ENCODE measurements at regions not wholly inside any gene's neighbourhood (a gene's known extent, or its start where the extent isn't known, plus 50 kb on each side); places are given as distances from the start of the nearest gene placed in this dataset.

- H2BK120ac ChIP-seq (ENCODE audit: low read depth, low read length) = no peak overlapping the region
- no peak for DNase-seq
- no peak overlapping the region for H3K9ac ChIP-seq (ENCODE audit: low read length)
- no peak overlapping the region for H3K4me3 ChIP-seq (ENCODE audit: insufficient read depth in 1 of 2, low read depth in 1 of 2, low read length in 2 of 2)
- H2BK12ac ChIP-seq (ENCODE audit: low read length in 2 of 2) = no peak overlapping the region
- H3K27ac ChIP-seq (ENCODE audit: low read length, poor library complexity, severe bottlenecking) = no peak overlapping the region
- H2AK5ac ChIP-seq (ENCODE audit: low read length, severe bottlenecking) = no peak overlapping the region
- 80% methylated on average over 7 of the region's 7 CpGs for WGBS
- H3K14ac ChIP-seq (ENCODE audit: low read length in 2 of 2) = no peak overlapping the region
- H3K4ac ChIP-seq (ENCODE audit: low read depth in 1 of 2, low read length in 2 of 2) = no peak overlapping the region
- peaks cover 0 to 13% of the 10 kb centered on the region in 2 experiments for H3K27me3 ChIP-seq (ENCODE audit: control insufficient read depth in 1 of 2, insufficient read depth in 1 of 2, low read length in 2 of 2)
- no peak overlapping the region for H4K91ac ChIP-seq (ENCODE audit: low read length)
- H3K23ac ChIP-seq (ENCODE audit: low read length in 2 of 2) = no peak overlapping the region
- no peak overlapping the region for H2BK5ac ChIP-seq (ENCODE audit: low read depth, low read length, poor library complexity, severe bottlenecking)
- H3K9me3 ChIP-seq (ENCODE audit: control insufficient read depth, low read length) = no peaks in the 10 kb centered on the region
- no peak overlapping the region for H3K4me2 ChIP-seq (ENCODE audit: low read length, poor library complexity, severe bottlenecking)
- no peaks in the 10 kb centered on the region for H3K4me1 ChIP-seq (ENCODE audit: control insufficient read depth, insufficient read depth, low read depth, low read length)
- no peak overlapping the region for H4K8ac ChIP-seq (ENCODE audit: low read length)
- no peak overlapping the region for H2BK15ac ChIP-seq (ENCODE audit: low read depth, poor library complexity, severe bottlenecking)
- no peak overlapping the region for H2AFZ ChIP-seq (ENCODE audit: low read depth, low read length)
- H3K18ac ChIP-seq (ENCODE audit: low read depth in 1 of 2, low read length in 2 of 2) = no peak overlapping the region
- no peaks in the 10 kb centered on the region for H3K36me3 ChIP-seq (ENCODE audit: control insufficient read depth in 1 of 2, insufficient read depth in 2 of 2, low read depth in 1 of 2, low read length in 2 of 2)
- H3K79me1 ChIP-seq (replicated peaks; ENCODE audit: low read length, poor library complexity, severe bottlenecking) = no peaks in the 10 kb centered on the region
Measured at GRCh38 chr1:38512789-38513188, 346.8 kb downstream of the RRAGC start.

GRCh38 chr1:38512024-38512767 is 347.4 kb downstream of the RRAGC start:
- no peak overlapping the region for H3K23ac ChIP-seq (ENCODE audit: low read length in 2 of 2)
- H3K79me1 ChIP-seq (replicated peaks; ENCODE audit: low read length, poor library complexity, severe bottlenecking) = no peaks in the 10 kb centered on the region
- no peak overlapping the region for H3K27ac ChIP-seq (ENCODE audit: low read length, poor library complexity, severe bottlenecking)
- 39% methylated on average over 3 of the region's 5 CpGs for WGBS
- no peaks in the 10 kb centered on the region for H3K4me1 ChIP-seq (ENCODE audit: control insufficient read depth, insufficient read depth, low read depth, low read length)
- H3K9me3 ChIP-seq (ENCODE audit: control insufficient read depth, low read length) = no peaks in the 10 kb centered on the region
- no peaks in the 10 kb centered on the region for H3K36me3 ChIP-seq (ENCODE audit: control insufficient read depth in 1 of 2, insufficient read depth in 2 of 2, low read depth in 1 of 2, low read length in 2 of 2)
- no peak overlapping the region for H4K91ac ChIP-seq (ENCODE audit: low read length)
- no peak overlapping the region for H3K4me3 ChIP-seq (ENCODE audit: insufficient read depth in 1 of 2, low read depth in 1 of 2, low read length in 2 of 2)
- no peak overlapping the region for H4K8ac ChIP-seq (ENCODE audit: low read length)
- H2BK5ac ChIP-seq (ENCODE audit: low read depth, low read length, poor library complexity, severe bottlenecking) = no peak overlapping the region
- peaks cover 0 to 14% of the 10 kb centered on the region in 2 experiments for H3K27me3 ChIP-seq (ENCODE audit: control insufficient read depth in 1 of 2, insufficient read depth in 1 of 2, low read length in 2 of 2)
- no peak overlapping the region for H3K14ac ChIP-seq (ENCODE audit: low read length in 2 of 2)
- no peak overlapping the region for H2AFZ ChIP-seq (ENCODE audit: low read depth, low read length)
- DNase-seq = no peak
- no peak overlapping the region for H3K4ac ChIP-seq (ENCODE audit: low read depth in 1 of 2, low read length in 2 of 2)
- no peak overlapping the region for H2BK15ac ChIP-seq (ENCODE audit: low read depth, poor library complexity, severe bottlenecking)
- H2BK12ac ChIP-seq (ENCODE audit: low read length in 2 of 2) = no peak overlapping the region
- no peak overlapping the region for H3K18ac ChIP-seq (ENCODE audit: low read depth in 1 of 2, low read length in 2 of 2)
- no peak overlapping the region for H2BK120ac ChIP-seq (ENCODE audit: low read depth, low read length)
- no peak overlapping the region for H3K9ac ChIP-seq (ENCODE audit: low read length)
- H3K4me2 ChIP-seq (ENCODE audit: low read length, poor library complexity, severe bottlenecking) = no peak overlapping the region
- H2AK5ac ChIP-seq (ENCODE audit: low read length, severe bottlenecking) = no peak overlapping the region

- H3K4me1 ChIP-seq (ENCODE audit: control insufficient read depth, insufficient read depth, low read depth, low read length) = no peaks in the 10 kb centered on the region
- H3K4me2 ChIP-seq (ENCODE audit: low read length, poor library complexity, severe bottlenecking) = no peak overlapping the region
- no peak overlapping the region for H3K9ac ChIP-seq (ENCODE audit: low read length)
- no peak overlapping the region for H3K4me3 ChIP-seq (ENCODE audit: insufficient read depth in 1 of 2, low read depth in 1 of 2, low read length in 2 of 2)
- no peak overlapping the region for H3K23ac ChIP-seq (ENCODE audit: low read length in 2 of 2)
- H3K18ac ChIP-seq (ENCODE audit: low read depth in 1 of 2, low read length in 2 of 2) = no peak overlapping the region
- H4K8ac ChIP-seq (ENCODE audit: low read length) = no peak overlapping the region
- 69% methylated on average over 6 of the region's 6 CpGs for WGBS
- no peak overlapping the region for H3K14ac ChIP-seq (ENCODE audit: low read length in 2 of 2)
- no peak overlapping the region for H2AFZ ChIP-seq (ENCODE audit: low read depth, low read length)
- no peak overlapping the region for H2AK5ac ChIP-seq (ENCODE audit: low read length, severe bottlenecking)
- no peaks in the 10 kb centered on the region for H3K36me3 ChIP-seq (ENCODE audit: control insufficient read depth in 1 of 2, insufficient read depth in 2 of 2, low read depth in 1 of 2, low read length in 2 of 2)
- DNase-seq = no peak
- no peak overlapping the region for H2BK12ac ChIP-seq (ENCODE audit: low read length in 2 of 2)
- no peak overlapping the region for H3K27ac ChIP-seq (ENCODE audit: low read length, poor library complexity, severe bottlenecking)
- H2BK120ac ChIP-seq (ENCODE audit: low read depth, low read length) = no peak overlapping the region
- H4K91ac ChIP-seq (ENCODE audit: low read length) = no peak overlapping the region
- no peak overlapping the region for H3K4ac ChIP-seq (ENCODE audit: low read depth in 1 of 2, low read length in 2 of 2)
- H2BK15ac ChIP-seq (ENCODE audit: low read depth, poor library complexity, severe bottlenecking) = no peak overlapping the region
- no peaks in the 10 kb centered on the region for H3K79me1 ChIP-seq (replicated peaks; ENCODE audit: low read length, poor library complexity, severe bottlenecking)
- no peak overlapping the region for H2BK5ac ChIP-seq (ENCODE audit: low read depth, low read length, poor library complexity, severe bottlenecking)
- no peaks in the 10 kb centered on the region for H3K9me3 ChIP-seq (ENCODE audit: control insufficient read depth, low read length)
- H3K27me3 ChIP-seq (ENCODE audit: control insufficient read depth in 1 of 2, insufficient read depth in 1 of 2, low read length in 2 of 2) = peaks cover 0 to 20% of the 10 kb centered on the region in 2 experiments
Measured at GRCh38 chr1:38508232-38508631, 351.3 kb downstream of the RRAGC start.

GRCh38 chr1:38507563-38507962 is 352.0 kb downstream of the RRAGC start:
- H3K23ac ChIP-seq (ENCODE audit: low read length in 2 of 2) = no peak overlapping the region
- no peaks in the 10 kb centered on the region for H3K36me3 ChIP-seq (ENCODE audit: control insufficient read depth in 1 of 2, insufficient read depth in 2 of 2, low read depth in 1 of 2, low read length in 2 of 2)
- H4K91ac ChIP-seq (ENCODE audit: low read length) = no peak overlapping the region
- no peak overlapping the region for H3K4me2 ChIP-seq (ENCODE audit: low read length, poor library complexity, severe bottlenecking)
- no peaks in the 10 kb centered on the region for H3K9me3 ChIP-seq (ENCODE audit: control insufficient read depth, low read length)
- 78% methylated on average over 4 of the region's 6 CpGs for WGBS
- no peak overlapping the region for H2AK5ac ChIP-seq (ENCODE audit: low read length, severe bottlenecking)
- no peak overlapping the region for H3K4ac ChIP-seq (ENCODE audit: low read depth in 1 of 2, low read length in 2 of 2)
- H2BK15ac ChIP-seq (ENCODE audit: low read depth, poor library complexity, severe bottlenecking) = no peak overlapping the region
- no peak overlapping the region for H2BK120ac ChIP-seq (ENCODE audit: low read depth, low read length)
- no peak overlapping the region for H2BK5ac ChIP-seq (ENCODE audit: low read depth, low read length, poor library complexity, severe bottlenecking)
- H3K79me1 ChIP-seq (replicated peaks; ENCODE audit: low read length, poor library complexity, severe bottlenecking) = no peaks in the 10 kb centered on the region
- H3K4me3 ChIP-seq (ENCODE audit: insufficient read depth in 1 of 2, low read depth in 1 of 2, low read length in 2 of 2) = no peak overlapping the region
- no peak overlapping the region for H4K8ac ChIP-seq (ENCODE audit: low read length)
- no peaks in the 10 kb centered on the region for H3K4me1 ChIP-seq (ENCODE audit: control insufficient read depth, insufficient read depth, low read depth, low read length)
- H3K27me3 ChIP-seq (ENCODE audit: control insufficient read depth in 1 of 2, insufficient read depth in 1 of 2, low read length in 2 of 2) = peaks cover 0 to 20% of the 10 kb centered on the region in 2 experiments
- H3K27ac ChIP-seq (ENCODE audit: low read length, poor library complexity, severe bottlenecking) = no peak overlapping the region
- H2AFZ ChIP-seq (ENCODE audit: low read depth, low read length) = no peak overlapping the region
- no peak for DNase-seq
- no peak overlapping the region for H3K9ac ChIP-seq (ENCODE audit: low read length)
- no peak overlapping the region for H3K14ac ChIP-seq (ENCODE audit: low read length in 2 of 2)
- no peak overlapping the region for H3K18ac ChIP-seq (ENCODE audit: low read depth in 1 of 2, low read length in 2 of 2)
- H2BK12ac ChIP-seq (ENCODE audit: low read length in 2 of 2) = no peak overlapping the region

All from mesenchymal stem cell (in vitro differentiated cells and primary cell).